ENCODE measurements at regions not wholly inside any gene's neighbourhood (a gene's known extent, or its start where the extent isn't known, plus 50 kb on each side); places are given as distances from the start of the nearest gene placed in this dataset.

GRCh38 chr20:4476903-4477500, 209.3 kb upstream of the PRNP start:
- TF ChIP-seq, protein P1, sequence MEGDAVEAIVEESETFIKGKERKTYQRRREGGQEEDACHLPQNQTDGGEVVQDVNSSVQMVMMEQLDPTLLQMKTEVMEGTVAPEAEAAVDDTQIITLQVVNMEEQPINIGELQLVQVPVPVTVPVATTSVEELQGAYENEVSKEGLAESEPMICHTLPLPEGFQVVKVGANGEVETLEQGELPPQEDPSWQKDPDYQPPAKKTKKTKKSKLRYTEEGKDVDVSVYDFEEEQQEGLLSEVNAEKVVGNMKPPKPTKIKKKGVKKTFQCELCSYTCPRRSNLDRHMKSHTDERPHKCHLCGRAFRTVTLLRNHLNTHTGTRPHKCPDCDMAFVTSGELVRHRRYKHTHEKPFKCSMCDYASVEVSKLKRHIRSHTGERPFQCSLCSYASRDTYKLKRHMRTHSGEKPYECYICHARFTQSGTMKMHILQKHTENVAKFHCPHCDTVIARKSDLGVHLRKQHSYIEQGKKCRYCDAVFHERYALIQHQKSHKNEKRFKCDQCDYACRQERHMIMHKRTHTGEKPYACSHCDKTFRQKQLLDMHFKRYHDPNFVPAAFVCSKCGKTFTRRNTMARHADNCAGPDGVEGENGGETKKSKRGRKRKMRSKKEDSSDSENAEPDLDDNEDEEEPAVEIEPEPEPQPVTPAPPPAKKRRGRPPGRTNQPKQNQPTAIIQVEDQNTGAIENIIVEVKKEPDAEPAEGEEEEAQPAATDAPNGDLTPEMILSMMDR (IDR thresholded peaks at IDR 0.05; ENCODE audit: low read depth, low read length) = no peak
- no peak for TF ChIP-seq EZH2phosphoT487 (IDR thresholded peaks at IDR 0.05; ENCODE audit: low read depth)
